Activated naive CD4-positive, alpha-beta T cell treated with anti-CD3 and anti-CD28 coated beads, Interleukin-2, amount 50 U/mL, for 72 hours (primary cell): ENCODE measurements at regions not wholly inside any gene's neighbourhood (a gene's known extent, or its start where the extent isn't known, plus 50 kb on each side); places are given as distances from the start of the nearest gene placed in this dataset.
A peak's percentile ranks its signal among the peaks of the same experiment; 100 is the strongest.

Experiments used
- ATAC-seq, 2 donors: fragments of 150-1000 bp; cut with Tn5 transposase; 2 replicates each; pipeline ENCODE4 v1.10.0; 2021; ENCODE audit warnings: mild to moderate bottlenecking in 2 of 2, moderate library complexity in 2 of 2
- DNase-seq, 2 donors: peaks; one replicate each; pipeline ENCODE4 v3.0.0; 2021 to 2022; ENCODE audit warnings: low spot score in 2 of 2
- H3K27ac Mint-ChIP-seq, 2 donors: one replicate each; pipeline ENCODE4 v1.8.0; 2022; ENCODE audit warnings: mild to moderate bottlenecking in 2 of 2, mixed read lengths in 2 of 2
- H3K36me3 Mint-ChIP-seq, 2 donors: one replicate each; pipeline ENCODE4 v1.8.0; 2022; ENCODE audit warnings: mixed read lengths in 2 of 2
- H3K9me3 Mint-ChIP-seq, 2 donors: one replicate each; pipeline ENCODE4 v1.8.0; 2022; ENCODE audit warnings: mixed read lengths in 2 of 2

- H3K27ac Mint-ChIP-seq, result no peak overlapping the region
- no peaks in the 10 kb centered on the region for H3K36me3 Mint-ChIP-seq
- DNase-seq (no peak), ATAC-seq (no peak)
- no peaks in the 10 kb centered on the region for H3K9me3 Mint-ChIP-seq
Measured at GRCh38 chr4:8777320-8778196, 94.1 kb downstream of the HMX1 start.

GRCh38 chr4:8776366-8776765 is 95.3 kb downstream of the HMX1 start:
- Mint-ChIP-seq H3K9me3 (no peaks in the 10 kb centered on the region), H3K27ac (no peak overlapping the region), H3K36me3 (no peaks in the 10 kb centered on the region)
- ATAC-seq (no peak), DNase-seq (peak in 1 of 2 donors; percentile 41)

- ATAC-seq, result no peak
- Mint-ChIP-seq H3K36me3 (no peaks in the 10 kb centered on the region), H3K27ac (no peak overlapping the region), H3K9me3 (no peaks in the 10 kb centered on the region)
- peak in 1 of 2 donors; percentile 28 for DNase-seq
Measured at GRCh38 chr4:8775751-8776355, 95.8 kb downstream of the HMX1 start.

GRCh38 chr4:8775121-8775520 is 96.5 kb downstream of the HMX1 start:
- no peak overlapping the region for H3K27ac Mint-ChIP-seq
- no peak for ATAC-seq
- no peaks in the 10 kb centered on the region for H3K9me3 Mint-ChIP-seq
- no peak for DNase-seq
- H3K36me3 Mint-ChIP-seq, result no peaks in the 10 kb centered on the region

GRCh38 chr4:8774071-8774470 is 97.6 kb downstream of the HMX1 start:
- ATAC-seq, result no peak
- no peaks in the 10 kb centered on the region for H3K36me3 Mint-ChIP-seq

GRCh38 chr4:8773124-8773931 is 98.3 kb downstream of the HMX1 start:
- Mint-ChIP-seq H3K36me3 (no peaks in the 10 kb centered on the region), H3K27ac (no peak overlapping the region), H3K9me3 (peaks cover 0 to 4% of the 10 kb centered on the region in 2 donors)
- ATAC-seq (no peak), DNase-seq (peak in 1 of 2 donors; percentile 44)

More at GRCh38 chr4:8774071-8774470, 97.6 kb downstream of the HMX1 start:
- Mint-ChIP-seq H3K9me3 (no peaks in the 10 kb centered on the region), H3K27ac (no peak overlapping the region)
- DNase-seq, result no peak

- DNase-seq (peak in 1 of 2 donors; percentile 18), ATAC-seq (no peak)
- Mint-ChIP-seq H3K36me3 (no peaks in the 10 kb centered on the region), H3K27ac (no peak overlapping the region), H3K9me3 (peaks cover 0 to 4% of the 10 kb centered on the region in 2 donors)
Measured at GRCh38 chr4:8772499-8773123, 99.0 kb downstream of the HMX1 start.

GRCh38 chr4:8771666-8772065 is 100.0 kb downstream of the HMX1 start:
- Mint-ChIP-seq H3K36me3 (no peaks in the 10 kb centered on the region), H3K27ac (no peak overlapping the region), H3K9me3 (peaks cover 0 to 4% of the 10 kb centered on the region in 2 donors)
- ATAC-seq (no peak), DNase-seq (peak in 1 of 2 donors; percentile 21)

GRCh38 chr4:8771258-8771590 is 100.4 kb downstream of the HMX1 start:
- H3K36me3 Mint-ChIP-seq, result no peaks in the 10 kb centered on the region
- H3K27ac Mint-ChIP-seq, result no peak overlapping the region
- no peak for ATAC-seq
- peak in 1 of 2 donors; percentile 33 for DNase-seq
- peaks cover 0 to 4% of the 10 kb centered on the region in 2 donors for H3K9me3 Mint-ChIP-seq

- peak in 1 of 2 donors; percentile 28 for DNase-seq
- Mint-ChIP-seq H3K36me3 (no peaks in the 10 kb centered on the region), H3K9me3 (peaks cover 0 to 4% of the 10 kb centered on the region in 2 donors), H3K27ac (no peak overlapping the region)
- ATAC-seq, result no peak
Measured at GRCh38 chr4:8770518-8771257, 101.0 kb downstream of the HMX1 start.

- ATAC-seq, result no peak
- Mint-ChIP-seq H3K36me3 (no peaks in the 10 kb centered on the region), H3K9me3 (peaks cover 0 to 4% of the 10 kb centered on the region in 2 donors), H3K27ac (no peak overlapping the region)
- peak in 1 of 2 donors; percentile 30 for DNase-seq
Measured at GRCh38 chr4:8769645-8770517, 101.8 kb downstream of the HMX1 start.

- H3K36me3 Mint-ChIP-seq, result no peaks in the 10 kb centered on the region
- no peak for ATAC-seq
- peaks cover 0 to 4% of the 10 kb centered on the region in 2 donors for H3K9me3 Mint-ChIP-seq
- H3K27ac Mint-ChIP-seq, result no peak overlapping the region
- DNase-seq, result peak in 1 of 2 donors; percentile 44
Measured at GRCh38 chr4:8768357-8768999, 103.2 kb downstream of the HMX1 start.

GRCh38 chr4:8766610-8767009 is 105.0 kb downstream of the HMX1 start:
- Mint-ChIP-seq H3K9me3 (peaks cover 0 to 4% of the 10 kb centered on the region in 2 donors), H3K27ac (no peak overlapping the region), H3K36me3 (no peaks in the 10 kb centered on the region)
- peak in 1 of 2 donors; percentile 38 for DNase-seq
- ATAC-seq, result no peak

GRCh38 chr4:8765631-8766590 is 105.7 kb downstream of the HMX1 start:
- no peaks in the 10 kb centered on the region for H3K36me3 Mint-ChIP-seq
- H3K27ac Mint-ChIP-seq, result no peak overlapping the region
- DNase-seq, result peak in 1 of 2 donors; percentile 42
- peaks cover 0 to 4% of the 10 kb centered on the region in 2 donors for H3K9me3 Mint-ChIP-seq
- ATAC-seq, result no peak
